ENCODE measurements at regions not wholly inside any gene's neighbourhood (a gene's known extent, or its start where the extent isn't known, plus 50 kb on each side); places are given as distances from the start of the nearest gene placed in this dataset.

DNA sequence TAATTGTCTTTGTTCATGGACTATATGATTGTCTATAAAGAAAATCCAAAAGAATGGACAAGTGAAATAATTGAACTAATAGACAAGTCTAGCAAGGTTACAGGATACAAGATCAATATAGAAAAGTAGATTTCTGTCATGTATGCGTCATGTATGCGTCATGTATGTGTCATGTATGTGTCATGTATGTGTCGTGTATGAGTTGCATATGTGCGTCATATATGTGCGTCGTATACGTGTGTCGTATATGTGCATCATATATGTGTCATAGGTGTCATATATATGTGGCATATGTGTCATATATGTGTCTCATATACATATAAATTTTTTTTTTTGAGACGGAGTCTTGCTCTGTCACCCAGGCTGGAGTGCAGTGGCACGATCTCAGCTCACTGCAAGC lies 516.8 kb downstream of the NOVA1 start:
- no peak for TF ChIP-seq ZNF384 (IDR thresholded peaks at IDR 0.05)
- no peak for TF ChIP-seq FOXA1 (IDR thresholded peaks at IDR 0.05)
- no peak for TF ChIP-seq ELF4 (IDR thresholded peaks at IDR 0.05)

All from HEK293T (cell line).